Mesodermal cell (in vitro differentiated cells): ENCODE measurements at regions not wholly inside any gene's neighbourhood (a gene's known extent, or its start where the extent isn't known, plus 50 kb on each side); places are given as distances from the start of the nearest gene placed in this dataset.

Experiments
- H3K27ac ChIP-seq: 2 replicates; pipeline ENCODE4 v1.7.0; 2013; ENCODE audit warnings: mild to moderate bottlenecking, low read depth, low read length, moderate library complexity; ENCODE audit not compliant: severe bottlenecking
- H3K36me3 ChIP-seq: 2 replicates; pipeline ENCODE4 v1.7.1; 2013; ENCODE audit warnings: mild to moderate bottlenecking, low read length, moderate library complexity; ENCODE audit not compliant: control insufficient read depth, insufficient read depth
- H3K4me1 ChIP-seq: one replicate; pipeline ENCODE4 v1.7.1; 2013; ENCODE audit warnings: mild to moderate bottlenecking, low read length; ENCODE audit not compliant: insufficient read depth, control insufficient read depth, poor library complexity, severe bottlenecking
- H3K4me3 ChIP-seq: 2 replicates; pipeline ENCODE4 v1.7.0; 2013; ENCODE audit warnings: low read length, control low read depth, mild to moderate bottlenecking; ENCODE audit not compliant: insufficient read depth, poor library complexity, severe bottlenecking; ENCODE audit errors: extremely low read depth
- H3K9me3 ChIP-seq: 2 replicates; pipeline ENCODE4 v1.7.1; 2013; ENCODE audit warnings: mild to moderate bottlenecking, low read length, moderate library complexity; ENCODE audit not compliant: control insufficient read depth
- WGBS, 2 experiments: methylation state at CpG; one replicate each; pipeline ENCODE4 v1.1.5; 2013; ENCODE audit warnings: missing lambda C conversion rate in 2 of 2; ENCODE audit not compliant: insufficient coverage in 2 of 2; 5-methylcytosine and 5-hydroxymethylcytosine counted together

DNA sequence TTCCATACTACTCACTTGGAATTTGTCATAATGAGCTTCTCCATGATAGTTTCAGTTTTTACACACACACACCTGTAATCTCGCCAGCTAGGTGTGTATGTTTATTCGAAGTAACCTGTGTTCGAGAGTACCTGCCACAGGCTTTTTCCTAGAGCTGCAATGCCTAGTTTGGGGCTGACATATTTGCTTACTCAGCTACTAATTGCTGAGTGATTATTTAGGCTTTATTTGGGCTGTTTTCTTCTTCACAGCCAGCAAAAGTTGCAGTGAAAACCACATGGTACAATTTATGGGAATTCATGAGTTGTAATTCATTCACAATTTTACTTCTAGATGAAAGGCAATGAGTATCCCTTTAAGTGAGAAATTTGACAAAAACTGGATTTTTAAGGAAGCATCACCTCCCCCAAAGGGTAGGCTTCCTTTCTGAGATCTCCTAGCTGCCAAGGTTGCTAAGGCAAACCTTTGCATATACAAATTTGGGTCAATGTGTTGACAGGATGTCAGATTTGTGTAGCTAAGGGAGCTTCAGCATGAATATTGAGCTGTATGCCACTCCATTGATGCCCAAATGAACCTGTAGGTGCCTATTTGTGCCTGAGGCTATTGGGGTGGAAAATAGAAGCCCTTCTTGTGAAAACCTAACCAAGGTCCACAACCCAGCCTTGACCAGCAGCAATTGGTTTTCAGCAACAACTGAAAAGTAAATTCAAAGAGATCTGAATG lies 108.7 kb upstream of the OTX2 start:
- no peak overlapping the region for H3K4me3 ChIP-seq
- no peaks in the 10 kb centered on the region for H3K9me3 ChIP-seq
- no peaks in the 10 kb centered on the region for H3K4me1 ChIP-seq
- 47 to 60% methylated on average over 1 to 3 of the region's 3 CpGs for WGBS, 2 experiments
- no peak overlapping the region for H3K27ac ChIP-seq
- H3K36me3 ChIP-seq: no peaks in the 10 kb centered on the region

DNA sequence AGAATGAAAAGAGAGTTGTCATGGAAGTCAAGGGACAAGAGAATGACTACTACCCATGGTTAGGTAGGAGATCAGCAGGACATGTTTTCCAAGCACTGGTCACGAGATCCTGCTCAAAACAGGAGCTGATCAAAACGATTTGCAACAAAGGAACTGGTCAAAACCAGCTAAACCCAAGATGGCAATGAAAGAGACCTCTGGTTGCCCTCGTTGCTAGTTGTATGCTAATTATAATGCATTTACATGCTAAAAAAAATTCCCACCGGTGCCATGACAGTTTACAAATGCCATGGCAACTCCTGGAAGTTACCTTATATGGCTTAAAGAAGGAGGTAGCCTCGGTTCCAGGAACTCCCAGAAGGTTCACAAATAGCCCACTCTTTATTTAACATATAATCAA lies 95.0 kb upstream of the OTX2 start:
- Histone ChIP-seq H3K36me3 (no peaks in the 10 kb centered on the region), H3K4me3 (no peak overlapping the region), H3K9me3 (no peaks in the 10 kb centered on the region), H3K27ac (no peak overlapping the region), H3K4me1 (no peaks in the 10 kb centered on the region)
- WGBS, 2 experiments: 44 to 88% methylated on average over 1 to 4 of the region's 5 CpGs

DNA sequence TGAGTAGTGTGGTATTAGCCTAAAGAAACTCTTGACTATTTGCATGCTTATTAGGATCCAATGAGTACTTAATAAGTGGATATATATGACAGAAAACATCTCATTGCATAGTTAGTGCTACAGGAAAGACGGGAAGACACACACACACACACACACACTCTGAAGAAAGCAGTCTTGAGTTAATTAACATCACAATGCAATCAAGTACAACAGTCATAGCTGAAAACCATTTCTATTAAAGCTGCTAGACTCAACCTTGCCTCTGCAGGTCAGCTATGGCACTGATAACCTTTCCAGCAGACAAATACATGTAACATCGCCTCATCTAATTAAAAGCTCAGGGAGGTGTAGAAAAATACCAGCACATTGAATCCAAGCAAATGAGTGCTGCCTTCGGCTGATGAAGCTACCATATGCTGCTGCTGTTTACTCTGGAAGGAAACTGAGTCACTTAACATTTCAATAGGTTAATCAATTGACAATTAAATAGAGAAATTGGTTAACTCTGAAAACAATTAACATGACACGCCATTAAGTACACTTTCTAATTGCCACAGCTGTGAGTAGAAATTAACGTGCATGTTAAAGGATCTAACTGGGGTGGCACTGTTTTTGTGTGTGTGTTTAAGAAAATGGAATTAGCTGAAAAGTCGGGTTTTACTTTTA lies 93.2 kb upstream of the OTX2 start:
- H3K27ac ChIP-seq: no peak overlapping the region
- H3K9me3 ChIP-seq: no peaks in the 10 kb centered on the region
- H3K4me3 ChIP-seq: no peak overlapping the region
- H3K36me3 ChIP-seq: no peaks in the 10 kb centered on the region
- WGBS, 2 experiments: 33 to 55% methylated on average over 1 to 2 of the region's 6 CpGs
- no peaks in the 10 kb centered on the region for H3K4me1 ChIP-seq

DNA sequence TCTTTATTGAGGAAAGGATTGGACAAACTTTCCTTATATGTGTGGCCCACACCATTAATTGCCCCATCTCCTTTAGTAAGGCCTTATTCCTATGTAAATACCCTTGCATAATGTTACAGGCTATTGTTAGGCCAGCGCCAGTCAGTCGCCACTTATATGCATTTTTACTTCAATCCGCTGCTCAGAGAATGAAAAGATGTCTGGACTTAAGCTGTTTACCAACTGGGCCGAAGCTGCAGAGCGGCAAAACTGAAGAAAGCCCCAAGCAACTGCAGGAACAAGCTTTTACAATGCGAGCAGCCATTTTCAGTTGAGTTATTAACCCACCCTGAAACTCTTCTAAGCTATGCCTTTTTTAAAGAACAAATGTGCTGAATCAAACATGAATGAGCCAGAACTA lies 92.1 kb upstream of the OTX2 start:
- WGBS, 2 experiments: 46 to 64% methylated on average over 4 to 6 of the region's 6 CpGs
- Histone ChIP-seq H3K4me3 (no peak overlapping the region), H3K36me3 (no peaks in the 10 kb centered on the region), H3K4me1 (no peaks in the 10 kb centered on the region), H3K9me3 (no peaks in the 10 kb centered on the region), H3K27ac (no peak overlapping the region)

DNA sequence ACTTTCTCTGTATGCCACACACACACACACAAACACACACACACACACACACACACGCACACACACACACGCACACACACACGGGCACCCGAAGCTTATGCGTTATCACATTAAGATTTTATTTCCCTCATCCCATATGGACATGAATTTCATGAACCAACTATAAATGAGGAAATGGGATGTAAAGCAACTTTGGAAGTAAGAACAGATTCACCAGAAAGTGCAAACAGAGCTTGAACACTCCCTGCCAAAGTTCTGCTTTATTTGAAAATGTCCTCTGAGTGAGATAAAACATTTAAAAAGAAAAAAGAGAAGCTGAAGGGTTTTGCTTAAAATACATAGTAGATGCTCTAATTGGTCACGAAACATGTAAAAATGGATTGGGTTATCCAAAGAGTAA lies 90.4 kb upstream of the OTX2 start:
- Histone ChIP-seq H3K4me1 (no peaks in the 10 kb centered on the region), H3K36me3 (no peaks in the 10 kb centered on the region), H3K4me3 (no peak overlapping the region), H3K27ac (no peak overlapping the region), H3K9me3 (no peaks in the 10 kb centered on the region)
- WGBS, 2 experiments: 100% methylated on average over 1 of the region's 6 CpGs

DNA sequence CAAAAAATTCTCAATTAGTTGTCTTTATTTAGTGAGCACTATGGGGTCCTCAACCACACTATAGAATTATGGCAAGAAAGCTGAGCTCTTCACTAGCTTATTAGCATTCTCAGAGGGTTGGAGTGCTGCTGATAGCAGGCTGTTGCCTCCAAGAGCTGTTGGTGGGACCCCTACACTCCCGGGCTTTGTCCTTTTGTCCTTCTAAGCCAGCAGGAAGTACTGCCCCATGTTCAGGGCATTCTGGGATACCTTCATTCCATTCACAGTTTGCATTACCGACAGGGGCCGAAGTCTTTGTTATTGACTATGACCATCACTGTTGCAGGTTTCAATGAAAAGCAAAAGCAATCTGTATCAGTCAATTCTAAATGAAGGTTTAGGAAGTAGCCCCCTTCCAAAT lies 89.5 kb upstream of the OTX2 start:
- Histone ChIP-seq H3K27ac (no peak overlapping the region), H3K4me1 (no peaks in the 10 kb centered on the region), H3K4me3 (no peak overlapping the region), H3K36me3 (no peaks in the 10 kb centered on the region), H3K9me3 (no peaks in the 10 kb centered on the region)
- WGBS, 2 experiments: 14 to 36% methylated on average over 2 to 3 of the region's 3 CpGs

DNA sequence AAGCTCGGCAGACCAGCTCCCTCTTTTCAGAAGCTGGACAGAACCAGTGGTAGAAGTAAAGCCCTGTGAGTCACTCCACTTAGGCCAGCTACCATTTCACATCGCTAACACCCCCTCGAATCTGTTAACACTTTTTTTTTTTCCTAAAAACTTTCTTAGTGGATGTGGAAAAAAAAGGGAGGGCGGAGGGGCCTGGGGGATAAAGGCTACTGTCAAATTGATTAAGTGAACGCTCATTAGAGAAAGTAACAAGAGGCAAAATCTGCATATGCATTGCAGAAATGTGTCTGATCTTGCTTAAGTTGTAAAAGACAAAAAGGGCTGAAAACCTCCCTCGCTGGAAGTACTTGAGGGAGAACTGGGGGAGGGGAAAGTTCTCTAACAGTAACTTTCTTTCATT lies 86.6 kb upstream of the OTX2 start:
- 0 to 13% methylated on average over 1 to 2 of the region's 6 CpGs for WGBS, 2 experiments
- Histone ChIP-seq H3K27ac (peak overlapping the region; percentile 43), H3K4me1 (no peaks in the 10 kb centered on the region), H3K4me3 (no peak overlapping the region), H3K9me3 (no peaks in the 10 kb centered on the region), H3K36me3 (no peaks in the 10 kb centered on the region)

DNA sequence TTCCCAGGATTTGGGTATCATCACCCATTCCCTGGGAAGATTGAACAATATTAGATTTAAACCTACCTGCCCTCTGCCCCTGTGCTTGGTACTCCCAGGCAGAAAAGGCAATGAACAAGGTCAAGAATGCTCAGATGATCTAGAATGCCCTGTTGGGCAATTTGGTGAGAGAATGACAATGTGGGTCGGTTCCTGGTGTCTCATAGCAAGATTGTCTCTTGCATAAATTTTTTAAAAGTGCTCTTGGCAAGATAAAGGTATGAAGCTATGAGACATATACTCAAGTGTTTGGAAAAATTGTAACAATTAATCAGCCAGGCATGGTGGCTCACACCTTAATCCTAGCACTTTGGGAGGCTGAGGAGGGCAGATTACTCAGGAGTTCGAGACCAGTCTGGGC lies 86.0 kb upstream of the OTX2 start:
- no peaks in the 10 kb centered on the region for H3K36me3 ChIP-seq
- 100% methylated on average over 1 of the region's 2 CpGs for WGBS, 2 experiments
- no peaks in the 10 kb centered on the region for H3K4me1 ChIP-seq
- H3K4me3 ChIP-seq: no peak overlapping the region
- H3K9me3 ChIP-seq: no peaks in the 10 kb centered on the region
- no peak overlapping the region for H3K27ac ChIP-seq

DNA sequence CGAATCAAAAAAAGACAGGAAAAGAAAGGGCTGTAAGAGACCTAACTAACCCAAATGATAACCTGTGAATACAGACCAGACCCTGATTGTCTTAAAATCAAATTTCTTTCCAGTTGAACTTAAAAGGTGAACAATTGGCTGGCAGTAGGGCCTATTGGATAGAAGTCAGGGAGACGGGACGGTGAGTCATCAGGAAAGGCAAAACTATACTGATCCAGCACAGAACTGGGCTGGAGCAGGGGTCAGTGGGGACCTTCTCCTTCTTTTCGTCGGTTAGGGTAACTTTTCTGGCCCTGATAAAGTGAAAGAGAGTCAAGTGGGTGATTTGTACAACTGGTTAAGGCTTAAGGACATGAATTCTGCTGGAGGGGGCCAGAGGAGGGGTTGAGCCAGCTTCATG lies 84.9 kb upstream of the OTX2 start:
- Histone ChIP-seq H3K9me3 (no peaks in the 10 kb centered on the region), H3K4me1 (no peaks in the 10 kb centered on the region), H3K27ac (no peak overlapping the region), H3K4me3 (no peak overlapping the region), H3K36me3 (no peaks in the 10 kb centered on the region)
- 25 to 39% methylated on average over 3 to 4 of the region's 5 CpGs for WGBS, 2 experiments

DNA sequence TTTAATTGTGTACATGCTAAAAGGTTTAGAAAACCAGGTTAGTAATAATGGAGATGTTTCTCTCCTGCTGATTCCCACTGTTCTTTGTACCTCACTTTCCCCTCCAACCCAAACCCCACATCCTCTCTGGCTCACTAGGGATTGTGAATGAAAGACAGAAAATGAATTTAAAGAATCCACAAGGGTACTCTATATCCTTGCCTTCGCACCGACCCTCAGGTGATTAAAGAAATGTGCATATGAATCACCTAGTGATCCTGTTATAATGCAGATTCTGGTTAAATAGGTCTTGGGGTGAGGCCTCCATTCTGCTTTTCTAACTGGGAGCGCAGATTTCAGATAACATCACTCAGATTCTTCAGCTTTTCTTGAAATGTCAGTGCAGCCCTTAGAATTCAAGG lies 84.3 kb upstream of the OTX2 start:
- Histone ChIP-seq H3K4me1 (no peaks in the 10 kb centered on the region), H3K9me3 (no peaks in the 10 kb centered on the region)
- WGBS, 2 experiments: 20 to 45% methylated on average over 2 to 3 of the region's 3 CpGs

DNA sequence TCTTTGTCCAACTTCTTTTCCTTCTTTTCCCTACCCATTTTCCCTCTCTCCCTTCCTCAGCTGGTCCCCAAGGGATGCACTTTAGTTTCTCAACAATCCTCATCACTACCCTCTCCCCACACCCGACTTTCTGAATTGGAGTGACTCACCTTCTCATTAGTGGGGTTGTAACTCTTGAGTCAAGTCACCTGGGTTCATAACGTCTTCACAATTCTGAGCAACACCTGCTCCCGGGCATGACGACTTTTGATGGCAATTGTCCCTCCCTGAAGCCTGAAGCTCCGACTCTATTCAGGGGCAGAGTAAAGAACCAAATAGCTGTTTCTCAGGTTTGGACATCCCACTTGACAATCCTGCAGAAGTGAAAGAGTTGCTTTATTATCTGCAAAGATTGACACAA lies 82.7 kb upstream of the OTX2 start:
- H3K4me3 ChIP-seq: no peak overlapping the region
- no peaks in the 10 kb centered on the region for H3K4me1 ChIP-seq
- no peaks in the 10 kb centered on the region for H3K9me3 ChIP-seq
- no peak overlapping the region for H3K27ac ChIP-seq
- no peaks in the 10 kb centered on the region for H3K36me3 ChIP-seq
- WGBS, 2 experiments: 55 to 69% methylated on average over 5 of the region's 5 CpGs

More for the DNA sequence above, 84.3 kb upstream of the OTX2 start:
- Histone ChIP-seq H3K27ac (no peak overlapping the region), H3K4me3 (no peak overlapping the region), H3K36me3 (no peaks in the 10 kb centered on the region)
